Esophagus mucosa (tissue), 1 donor: ENCODE measurements at regions not wholly inside any gene's neighbourhood (a gene's known extent, or its start where the extent isn't known, plus 50 kb on each side); places are given as distances from the start of the nearest gene placed in this dataset.

ENCODE experiments used
- ATAC-seq: fragments of 200-7000 bp; cut with Tn5 transposase; one replicate; pipeline ENCODE4 v1.9.1; 2020
- donor health status: DM: yes; HTN: yes; CAD: no.

DNA sequence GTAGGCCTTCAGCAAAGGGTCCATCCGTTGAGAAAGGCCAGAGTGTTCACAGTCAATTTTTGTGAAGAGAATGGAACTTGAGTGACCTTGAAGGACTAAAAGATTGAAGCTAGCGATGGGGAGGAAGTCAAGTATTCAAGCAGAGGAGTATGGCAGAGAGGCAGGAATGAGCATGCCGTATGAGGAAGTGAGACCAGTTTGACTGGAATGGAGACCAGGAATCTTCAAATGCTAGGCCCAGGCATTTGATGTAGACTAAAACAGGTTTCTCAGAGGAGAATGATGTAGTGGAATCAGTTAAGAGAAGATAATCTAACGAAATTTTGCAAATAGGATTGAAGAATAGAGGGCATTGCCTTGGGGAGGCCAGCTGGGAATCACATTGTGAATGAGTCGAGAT lies 90.4 kb upstream of the SEMA6A start:
- peak; percentile 81 for ATAC-seq

DNA sequence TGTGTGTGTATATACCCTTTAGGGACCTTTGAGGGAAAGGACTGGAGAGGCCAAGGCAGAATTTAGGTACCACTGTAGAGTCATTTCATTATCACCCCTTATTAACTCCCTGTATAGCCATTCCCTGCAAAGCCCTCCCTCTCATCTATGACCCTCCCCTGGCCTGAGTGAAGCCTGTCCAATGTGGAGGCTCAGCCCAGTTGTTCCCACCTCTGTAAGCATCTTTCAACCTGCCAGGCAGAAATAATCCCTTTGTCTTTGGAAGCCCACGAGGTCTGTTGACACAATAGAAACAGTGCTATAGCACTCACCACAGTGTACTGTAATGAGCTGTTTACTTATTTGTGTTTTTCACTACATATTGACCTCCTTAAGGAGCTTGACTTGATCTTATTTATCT lies 88.5 kb upstream of the SEMA6A start:
- ATAC-seq, result no peak

DNA sequence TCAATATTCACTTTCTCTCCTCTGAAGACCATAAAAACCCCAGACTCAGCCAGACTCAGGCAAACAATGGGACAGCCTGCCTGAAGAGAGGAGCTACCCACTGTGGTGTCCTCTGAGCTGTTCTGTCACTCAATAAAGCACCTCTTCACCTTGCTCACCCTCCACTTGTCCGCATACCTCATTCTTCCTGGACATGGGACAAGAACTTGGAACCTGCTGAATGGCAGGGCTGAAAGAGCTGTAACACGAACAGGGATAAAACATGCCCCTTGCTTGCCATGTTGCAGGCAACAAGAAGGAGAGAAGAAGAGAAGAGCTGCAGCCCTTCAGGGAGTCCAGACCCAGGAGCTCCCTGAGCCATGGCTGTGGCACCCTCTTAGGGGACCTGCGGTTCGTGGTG lies 86.8 kb upstream of the SEMA6A start:
- ATAC-seq, result no peak

DNA sequence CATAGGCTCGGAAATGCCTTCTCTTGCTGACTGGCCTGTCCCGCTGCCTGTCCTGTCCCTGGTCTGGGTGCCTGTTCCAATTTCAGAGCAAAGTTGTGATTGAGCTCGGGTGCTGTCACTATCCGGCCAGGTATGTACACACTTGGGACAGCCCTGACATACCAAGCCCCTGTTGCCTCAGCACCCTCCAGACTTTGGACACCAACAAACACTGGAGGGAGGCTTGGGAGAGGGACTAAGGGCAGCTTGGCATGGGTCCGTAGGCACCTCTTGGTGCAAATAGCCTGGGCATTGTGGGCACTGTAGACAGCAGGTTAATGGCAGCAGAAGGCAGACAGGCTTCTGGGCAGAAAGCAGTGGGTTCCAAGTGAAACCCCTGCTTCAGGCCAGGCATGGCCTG lies 86.3 kb upstream of the SEMA6A start:
- ATAC-seq, result no peak

- no peak for ATAC-seq
Observed at GRCh38 chr5:116658830-116659229, 84.2 kb upstream of the SEMA6A start.

DNA sequence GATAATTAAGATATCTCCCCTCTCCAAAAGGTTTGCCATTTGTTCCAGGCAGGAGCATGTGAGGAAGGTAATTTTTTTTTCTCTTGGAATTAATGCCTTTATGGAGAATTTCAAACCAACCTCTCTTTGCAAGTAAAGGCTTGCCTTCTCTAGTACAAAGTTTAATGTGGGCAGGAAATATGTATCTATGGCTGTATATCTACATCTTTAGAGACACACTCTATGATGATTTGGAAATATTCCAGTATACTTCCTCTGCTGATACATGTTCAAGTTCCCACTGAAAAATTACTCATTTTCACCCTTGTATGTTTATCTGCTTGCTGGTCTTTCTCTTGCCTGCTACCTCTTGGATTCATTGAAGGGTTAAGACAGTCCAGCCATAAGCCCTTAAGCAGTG lies 83.5 kb upstream of the SEMA6A start:
- ATAC-seq, result no peak

DNA sequence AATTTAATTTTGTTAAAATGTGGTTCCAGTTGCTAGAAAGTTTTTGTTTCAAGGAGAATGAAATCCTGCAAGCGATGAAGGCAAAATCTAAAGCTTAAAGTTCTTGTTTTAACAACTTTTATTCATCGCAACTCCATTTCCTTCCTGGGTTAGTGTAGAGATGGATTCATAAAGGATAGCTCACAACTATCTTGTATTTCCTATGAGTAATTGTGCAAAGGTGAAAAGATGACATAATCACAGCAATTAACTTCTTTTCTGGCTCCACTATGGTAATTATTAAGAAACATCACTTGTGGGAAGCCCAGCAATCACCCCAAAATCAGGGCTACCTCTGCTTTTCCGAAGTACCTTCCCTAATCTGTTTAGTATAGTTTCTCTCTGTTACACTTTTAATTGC lies 80.8 kb upstream of the SEMA6A start:
- ATAC-seq, result no peak

GRCh38 chr5:116654925-116655324 lies 80.3 kb upstream of the SEMA6A start:
- no peak for ATAC-seq

GRCh38 chr5:116652903-116653302 lies 78.3 kb upstream of the SEMA6A start:
- ATAC-seq, result peak; percentile 60

- peak; percentile 84 for ATAC-seq
Observed at GRCh38 chr5:116652196-116652729, 77.6 kb upstream of the SEMA6A start.

GRCh38 chr5:116651653-116652052 lies 77.0 kb upstream of the SEMA6A start:
- no peak for ATAC-seq

DNA sequence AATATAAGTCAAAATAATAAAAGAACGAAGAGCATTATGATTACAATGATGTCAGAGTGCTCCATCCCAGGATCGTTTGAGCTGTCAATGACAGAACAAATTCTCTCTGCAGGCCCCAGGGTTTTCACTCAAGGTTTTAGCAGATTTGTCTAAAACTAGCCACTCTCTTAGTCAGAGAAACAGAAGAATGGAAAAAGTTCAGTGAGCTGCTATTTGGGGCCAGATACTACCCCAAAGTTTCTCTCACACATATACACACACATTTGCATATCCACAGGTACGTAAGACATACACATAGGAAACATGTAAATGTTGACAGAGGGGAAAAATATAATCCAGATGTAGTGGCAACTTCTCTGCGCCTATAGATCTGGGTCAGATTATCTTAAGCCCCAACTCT lies 76.3 kb upstream of the SEMA6A start:
- ATAC-seq, result no peak

DNA sequence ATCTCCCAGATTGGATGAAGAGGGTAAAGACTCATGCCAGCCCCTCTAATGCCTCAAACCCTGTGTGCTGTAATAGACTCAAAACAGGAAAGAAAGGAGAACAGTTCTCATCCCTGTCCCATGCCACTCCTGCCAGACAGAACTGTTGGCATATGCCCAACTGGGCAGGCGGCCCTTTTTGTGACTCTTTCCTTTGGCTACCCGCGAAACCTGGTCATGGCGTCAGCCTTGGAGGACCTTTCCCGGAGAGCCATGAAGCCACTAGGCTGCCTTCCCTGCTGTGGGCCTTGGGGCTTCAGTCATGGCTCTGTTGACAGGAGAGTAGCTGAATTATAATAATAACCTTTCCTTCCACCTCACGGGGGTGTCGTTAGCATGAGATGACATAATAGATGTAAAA lies 75.9 kb upstream of the SEMA6A start:
- no peak for ATAC-seq

DNA sequence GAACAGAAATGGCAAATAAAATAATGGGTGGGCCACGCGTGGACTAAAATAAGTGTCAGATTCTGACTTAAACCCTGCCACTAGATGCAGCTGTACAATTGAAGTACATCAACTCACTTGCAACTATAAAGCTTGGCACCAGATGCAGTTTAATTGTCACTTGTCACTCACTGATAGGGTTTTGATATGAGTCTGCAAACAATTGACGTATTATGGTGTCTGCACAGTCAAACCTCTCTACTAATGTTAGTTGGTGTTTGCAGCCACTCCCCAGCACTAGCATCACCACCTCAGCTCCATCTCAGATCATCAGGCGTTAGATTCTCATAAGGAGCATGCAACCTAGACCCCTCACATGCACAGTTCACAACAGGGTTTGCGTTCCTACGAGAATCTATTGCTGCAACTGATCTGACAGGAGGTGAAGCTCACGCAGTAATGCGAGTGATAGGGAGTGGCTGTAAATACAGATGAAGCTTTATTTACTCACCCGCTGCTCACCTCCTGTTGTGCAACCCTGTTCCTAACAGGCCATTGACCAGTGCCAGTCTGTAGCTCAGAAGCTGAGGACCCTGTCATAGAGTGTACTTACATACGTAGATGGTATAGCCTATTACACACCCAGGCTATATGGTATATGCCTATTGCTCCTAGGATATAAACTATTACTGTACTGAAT lies 72.1 kb upstream of the SEMA6A start:
- ATAC-seq, result peak; percentile 87

GRCh38 chr5:116645627-116646026 lies 71.0 kb upstream of the SEMA6A start:
- ATAC-seq, result peak; percentile 75

GRCh38 chr5:116640236-116640635 lies 65.6 kb upstream of the SEMA6A start:
- ATAC-seq, result no peak

DNA sequence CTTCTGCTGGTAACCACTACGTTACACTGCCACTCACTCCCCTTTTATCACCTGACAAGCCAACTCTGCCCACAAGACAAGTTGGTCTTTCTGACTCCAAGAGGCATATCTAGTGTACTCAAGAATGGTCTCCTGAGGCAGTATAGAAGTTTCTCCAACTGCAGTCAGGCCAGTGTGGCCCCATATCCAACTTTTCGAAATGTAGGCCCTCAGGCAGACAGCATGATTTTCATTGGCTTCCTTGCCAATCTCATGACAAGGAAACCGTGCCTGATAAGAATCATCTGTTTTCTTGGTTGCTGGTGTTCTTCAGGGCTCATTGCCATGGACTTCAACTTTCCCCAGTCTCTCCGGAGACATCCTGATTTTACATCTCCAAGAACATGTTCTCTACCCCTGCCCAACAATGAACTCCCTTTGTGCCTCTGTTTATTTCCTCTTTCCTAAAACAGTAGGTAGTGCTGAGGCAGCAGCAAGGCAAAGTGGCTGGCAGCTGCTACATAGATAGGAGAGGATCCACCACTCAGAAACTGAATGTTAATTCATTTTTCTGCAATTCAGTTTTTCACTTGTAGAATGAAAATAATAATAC lies 62.6 kb upstream of the SEMA6A start:
- ATAC-seq, result no peak

DNA sequence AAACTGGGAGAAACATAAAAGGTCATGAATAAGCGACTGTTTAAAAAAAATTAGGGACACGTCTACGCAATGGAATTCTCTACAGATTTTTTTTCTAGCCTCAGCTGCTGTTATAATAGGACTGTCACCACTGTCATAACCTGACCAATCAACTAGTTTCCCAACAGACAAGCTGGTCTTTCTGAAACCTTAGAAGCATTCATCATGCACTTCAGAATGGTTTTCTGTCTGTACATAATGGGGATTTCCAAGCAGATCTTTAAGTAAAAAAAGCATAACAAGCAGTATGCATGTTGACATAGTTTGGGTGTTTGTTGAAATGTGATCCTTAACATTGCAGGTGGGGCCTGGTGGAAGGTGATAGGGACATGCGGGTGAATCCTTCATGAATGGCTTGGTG lies 58.3 kb upstream of the SEMA6A start:
- ATAC-seq, result no peak

DNA sequence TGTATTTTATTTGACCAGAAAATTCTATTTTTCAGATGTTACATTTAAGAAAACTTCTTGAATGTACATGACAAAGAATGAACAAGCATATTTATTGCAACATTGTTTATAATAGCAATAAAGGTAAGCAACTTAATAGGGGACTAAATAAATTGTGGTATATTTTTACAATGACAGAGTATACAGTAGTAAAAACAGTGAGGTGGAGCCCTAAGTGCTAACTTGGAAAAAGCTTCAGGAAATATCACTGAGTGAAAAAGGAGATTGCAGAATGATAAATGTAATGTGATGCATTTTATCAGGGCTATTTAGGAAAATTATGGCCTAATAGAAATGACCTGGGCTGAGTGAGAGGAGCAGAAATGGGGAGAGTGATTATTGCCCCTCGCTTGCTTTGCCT lies 56.5 kb upstream of the SEMA6A start:
- ATAC-seq, result no peak

- no peak for ATAC-seq
Observed at GRCh38 chr5:116629168-116629567, 54.5 kb upstream of the SEMA6A start.

GRCh38 chr5:116626945-116627679 lies 52.5 kb upstream of the SEMA6A start:
- ATAC-seq, result no peak

DNA sequence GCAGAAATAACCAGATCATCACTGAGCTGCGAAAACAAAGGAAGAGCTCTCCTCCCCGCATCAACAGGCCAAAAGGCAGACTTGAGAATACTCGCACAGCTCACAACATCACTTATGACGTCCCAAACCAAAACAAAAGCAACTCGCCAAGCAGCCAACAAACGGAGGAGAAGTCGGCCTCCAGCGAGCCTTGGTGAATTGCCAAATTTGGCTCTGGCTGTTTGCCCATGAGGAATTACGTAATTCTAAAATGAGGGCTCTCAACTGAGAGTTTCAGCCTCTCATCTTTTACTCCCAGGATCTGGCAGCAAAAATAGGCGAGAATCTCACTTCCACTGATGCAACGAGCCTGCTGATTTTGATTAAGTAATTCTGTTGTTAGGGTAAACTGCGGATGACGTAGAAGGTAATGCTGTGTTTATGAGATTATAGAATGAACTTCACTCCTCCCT lies 51.7 kb upstream of the SEMA6A start:
- peak; percentile 29 for ATAC-seq
